Vagina (tissue), 2 donors: ENCODE measurements at regions not wholly inside any gene's neighbourhood (a gene's known extent, or its start where the extent isn't known, plus 50 kb on each side); places are given as distances from the start of the nearest gene placed in this dataset.

Experiments
- DNase-seq, 2 donors: peaks; one replicate each; pipeline ENCODE4 v3.0.0-alpha.2; 2017; ENCODE audit errors: extremely low spot score in 2 of 2
- H3K27ac ChIP-seq: fragments of 200-600 bp; sonication (generic); one replicate; pipeline ENCODE4 v1.5.1; 2019
- H3K27me3 ChIP-seq: fragments of 200-600 bp; sonication (generic); one replicate; pipeline ENCODE4 v1.5.1; 2019
- H3K36me3 ChIP-seq, 2 donors: fragments of 200-600 bp; sonication (generic); one replicate each; pipeline ENCODE4 v1.5.1; 2017 to 2019
- H3K4me1 ChIP-seq: fragments of 200-600 bp; sonication (generic); one replicate; pipeline ENCODE4 v1.5.1; 2019
- H3K4me3 ChIP-seq, 2 donors: fragments of 200-600 bp; sonication (generic); 1 replicate in 1 of 2; 2 replicates in 1 of 2; pipeline ENCODE4 v1.5.1; 2016 to 2019
- H3K9me3 ChIP-seq: fragments of 200-600 bp; sonication (generic); one replicate; pipeline ENCODE4 v1.5.1; 2019
- POLR2A ChIP-seq, 2 donors: fragments of 450-650 bp; IDR thresholded peaks; one replicate each; pipeline ENCODE4 v1.6.1; 2017; ENCODE audit warnings: antibody characterized with exemption in 2 of 2, mild to moderate bottlenecking in 2 of 2, moderate library complexity in 2 of 2
- POLR2AphosphoS5 ChIP-seq, 2 donors: sonication (generic); formaldehyde crosslinking; IDR thresholded peaks; one replicate each; pipeline ENCODE4 v1.9.0; 2017; ENCODE audit warnings: antibody characterized with exemption in 2 of 2, mild to moderate bottlenecking in 2 of 2, low read depth in 1 of 2; ENCODE audit not compliant: insufficient read depth in 1 of 2
- intact Hi-C: fragments of 100-400 bp; cut with DNase I; formaldehyde crosslinking; loops from one replicate; pipeline ENCODE4 v1.15.1; 2023
- TF ChIP-seq, protein P1 (sequence below), 3 experiments: fragments of 450-650 bp in 2 of 3; fragments of 200-600 bp in 1 of 3; sonication (generic) in 1 of 3; IDR thresholded peaks; one replicate each; pipeline ENCODE4 v1.5.1; 2017 to 2019; ENCODE audit warnings: antibody characterized with exemption in 3 of 3, mild to moderate bottlenecking in 2 of 3, moderate library complexity in 2 of 3

DNA sequence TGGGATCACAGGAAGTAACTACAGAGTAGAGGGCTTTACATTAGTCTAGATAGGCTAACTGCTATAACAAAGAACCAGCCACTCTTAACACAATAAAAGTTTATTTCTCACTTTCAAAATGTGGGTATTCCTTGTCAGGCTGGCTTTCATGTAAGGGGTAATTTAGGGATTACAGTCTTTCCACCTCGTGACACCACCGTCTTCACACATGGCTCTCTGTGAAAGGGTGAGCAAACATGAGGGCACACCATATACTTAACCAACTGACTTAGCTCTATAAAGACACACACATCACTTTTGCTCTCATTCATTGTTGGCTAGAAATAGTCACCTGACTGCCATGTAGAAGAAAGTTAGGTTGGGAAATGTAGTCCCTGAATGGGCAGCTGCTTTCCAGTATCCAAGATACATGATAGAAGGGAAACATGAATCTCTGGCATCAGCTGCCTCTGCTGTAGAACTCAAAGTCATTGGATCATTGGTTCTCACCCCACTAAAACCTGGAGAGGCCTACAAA lies 66.1 kb upstream of the CRY1 start:
- no peak overlapping the region for H3K27ac ChIP-seq
- no peaks in the 10 kb centered on the region for H3K4me1 ChIP-seq
- H3K9me3 ChIP-seq: no peaks in the 10 kb centered on the region
- no peak for DNase-seq
- TF ChIP-seq, protein P1, sequence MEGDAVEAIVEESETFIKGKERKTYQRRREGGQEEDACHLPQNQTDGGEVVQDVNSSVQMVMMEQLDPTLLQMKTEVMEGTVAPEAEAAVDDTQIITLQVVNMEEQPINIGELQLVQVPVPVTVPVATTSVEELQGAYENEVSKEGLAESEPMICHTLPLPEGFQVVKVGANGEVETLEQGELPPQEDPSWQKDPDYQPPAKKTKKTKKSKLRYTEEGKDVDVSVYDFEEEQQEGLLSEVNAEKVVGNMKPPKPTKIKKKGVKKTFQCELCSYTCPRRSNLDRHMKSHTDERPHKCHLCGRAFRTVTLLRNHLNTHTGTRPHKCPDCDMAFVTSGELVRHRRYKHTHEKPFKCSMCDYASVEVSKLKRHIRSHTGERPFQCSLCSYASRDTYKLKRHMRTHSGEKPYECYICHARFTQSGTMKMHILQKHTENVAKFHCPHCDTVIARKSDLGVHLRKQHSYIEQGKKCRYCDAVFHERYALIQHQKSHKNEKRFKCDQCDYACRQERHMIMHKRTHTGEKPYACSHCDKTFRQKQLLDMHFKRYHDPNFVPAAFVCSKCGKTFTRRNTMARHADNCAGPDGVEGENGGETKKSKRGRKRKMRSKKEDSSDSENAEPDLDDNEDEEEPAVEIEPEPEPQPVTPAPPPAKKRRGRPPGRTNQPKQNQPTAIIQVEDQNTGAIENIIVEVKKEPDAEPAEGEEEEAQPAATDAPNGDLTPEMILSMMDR (IDR thresholded peaks at IDR 0.05): no peak
- TF ChIP-seq POLR2A (IDR thresholded peaks at IDR 0.05): no peak
- TF ChIP-seq POLR2AphosphoS5 (IDR thresholded peaks at IDR 0.05; ENCODE audit: insufficient read depth in 1 of 2, low read depth in 1 of 2): no peak
- intact Hi-C loops: no loop called here
- no peaks in the 10 kb centered on the region for H3K36me3 ChIP-seq
- no peak overlapping the region for H3K4me3 ChIP-seq
- H3K27me3 ChIP-seq: no peaks in the 10 kb centered on the region

DNA sequence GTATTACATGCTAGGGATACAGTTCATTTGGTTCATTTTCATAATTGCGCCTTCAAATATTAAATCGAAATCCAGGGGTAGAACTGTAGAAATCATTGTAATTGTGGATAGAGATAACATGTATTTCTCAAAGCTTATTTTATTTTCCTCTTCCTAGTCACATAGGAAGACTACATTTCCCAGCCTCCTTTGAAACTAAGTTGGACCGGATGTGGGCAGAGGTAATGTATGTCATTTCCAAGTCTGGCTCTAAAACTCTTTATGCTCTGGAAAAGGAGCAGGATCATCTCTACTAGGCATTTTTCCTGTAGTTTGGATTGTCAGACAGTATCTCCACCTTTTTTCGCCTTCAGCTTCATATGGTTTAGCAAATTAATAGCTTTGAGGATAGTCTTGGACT lies 70.1 kb upstream of the CRY1 start:
- no peak overlapping the region for H3K4me3 ChIP-seq
- H3K4me1 ChIP-seq: no peaks in the 10 kb centered on the region
- intact Hi-C loops: no loop called here
- H3K27ac ChIP-seq: no peak overlapping the region
- no peaks in the 10 kb centered on the region for H3K36me3 ChIP-seq
- no peaks in the 10 kb centered on the region for H3K9me3 ChIP-seq
- H3K27me3 ChIP-seq: no peaks in the 10 kb centered on the region
- TF ChIP-seq, protein P1 (IDR thresholded peaks at IDR 0.05): no peak
- TF ChIP-seq POLR2AphosphoS5 (IDR thresholded peaks at IDR 0.05; ENCODE audit: insufficient read depth in 1 of 2, low read depth in 1 of 2): no peak
- TF ChIP-seq POLR2A (IDR thresholded peaks at IDR 0.05): no peak
- DNase-seq: no peak

DNA sequence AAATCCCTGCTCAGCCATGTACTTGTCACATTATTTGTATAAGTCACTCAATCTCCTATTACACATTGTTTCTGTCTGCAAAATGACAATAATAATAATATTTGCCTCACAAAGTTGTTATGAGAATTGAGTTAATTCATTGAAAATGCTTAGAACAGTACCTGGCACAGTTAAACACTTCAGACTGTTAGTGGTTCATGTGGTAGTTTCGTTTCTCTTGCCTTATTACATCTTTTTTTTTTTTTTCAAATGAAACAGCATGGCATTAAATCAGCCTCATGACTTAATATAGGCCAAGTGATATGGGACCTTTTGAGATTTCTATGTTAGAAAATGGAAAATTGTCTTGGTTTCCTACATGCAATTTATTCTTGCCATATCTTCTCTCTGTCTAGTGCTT lies 71.0 kb upstream of the CRY1 start:
- Histone ChIP-seq H3K36me3 (no peaks in the 10 kb centered on the region), H3K27ac (no peak overlapping the region), H3K9me3 (no peaks in the 10 kb centered on the region), H3K27me3 (no peaks in the 10 kb centered on the region), H3K4me3 (no peak overlapping the region), H3K4me1 (no peaks in the 10 kb centered on the region)
- DNase-seq: no peak
- TF ChIP-seq, protein P1 (IDR thresholded peaks at IDR 0.05): no peak
- TF ChIP-seq POLR2AphosphoS5 (IDR thresholded peaks at IDR 0.05; ENCODE audit: insufficient read depth in 1 of 2, low read depth in 1 of 2) (no peak), POLR2A (IDR thresholded peaks at IDR 0.05) (no peak)
- intact Hi-C loops: no loop called here

DNA sequence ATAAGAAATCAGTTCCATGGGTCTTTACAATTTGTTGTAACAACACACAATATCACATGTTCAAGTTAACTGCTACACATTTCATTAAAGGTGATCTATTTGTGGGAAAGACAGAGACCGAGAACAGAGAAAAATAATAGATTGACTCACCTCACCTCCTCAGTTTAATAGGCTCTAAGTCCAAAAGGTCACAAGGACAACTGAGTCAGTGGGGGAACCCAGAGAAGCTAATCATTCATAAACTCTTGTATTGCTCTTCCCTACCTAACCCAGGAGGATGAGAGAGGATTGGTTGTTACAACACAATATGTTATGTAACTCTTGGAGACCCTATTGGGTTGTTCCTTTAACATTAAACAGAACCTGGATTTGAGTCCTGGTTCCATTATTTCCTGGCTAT lies 72.2 kb upstream of the CRY1 start:
- no peak for TF ChIP-seq POLR2AphosphoS5 (IDR thresholded peaks at IDR 0.05; ENCODE audit: insufficient read depth in 1 of 2, low read depth in 1 of 2)
- TF ChIP-seq POLR2A (IDR thresholded peaks at IDR 0.05): no peak
- TF ChIP-seq, protein P1 (IDR thresholded peaks at IDR 0.05): no peak
- H3K27ac ChIP-seq: no peak overlapping the region

DNA sequence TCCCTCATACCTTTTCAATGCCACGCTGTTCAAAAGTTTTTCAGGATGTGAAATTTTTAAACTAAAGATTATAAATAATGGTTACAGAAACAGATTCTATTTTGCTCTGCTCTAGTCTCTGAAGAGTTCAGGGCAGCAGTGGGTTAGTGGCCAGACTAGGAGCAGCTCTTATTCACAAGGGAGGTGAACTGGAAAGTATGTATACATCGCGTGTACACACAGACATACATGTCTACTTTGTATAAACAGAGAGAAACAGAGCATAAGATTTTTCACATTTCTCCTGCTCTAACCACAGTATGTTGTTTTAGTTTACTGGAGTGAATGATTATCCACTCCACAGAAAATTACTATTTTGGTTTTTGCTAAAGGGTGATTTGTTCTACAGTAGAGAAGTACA lies 74.4 kb upstream of the CRY1 start:
- no peak for DNase-seq
- Histone ChIP-seq H3K9me3 (no peaks in the 10 kb centered on the region), H3K36me3 (no peaks in the 10 kb centered on the region), H3K4me1 (no peaks in the 10 kb centered on the region), H3K27me3 (no peaks in the 10 kb centered on the region), H3K4me3 (no peak overlapping the region), H3K27ac (no peak overlapping the region)
- no peak for TF ChIP-seq POLR2A (IDR thresholded peaks at IDR 0.05)
- TF ChIP-seq, protein P1 (IDR thresholded peaks at IDR 0.05): no peak
- no peak for TF ChIP-seq POLR2AphosphoS5 (IDR thresholded peaks at IDR 0.05; ENCODE audit: insufficient read depth in 1 of 2, low read depth in 1 of 2)
- intact Hi-C loops: no loop called here

More for the DNA sequence above, 72.2 kb upstream of the CRY1 start:
- H3K36me3 ChIP-seq: no peaks in the 10 kb centered on the region
- intact Hi-C loops: no loop called here
- DNase-seq: no peak
- no peaks in the 10 kb centered on the region for H3K4me1 ChIP-seq
- no peaks in the 10 kb centered on the region for H3K27me3 ChIP-seq
- H3K4me3 ChIP-seq: no peak overlapping the region
- no peaks in the 10 kb centered on the region for H3K9me3 ChIP-seq
